OCI-M1 (cell line): ENCODE measurements at regions not wholly inside any gene's neighbourhood (a gene's known extent, or its start where the extent isn't known, plus 50 kb on each side); places are given as distances from the start of the nearest gene placed in this dataset.

Source experiments
- DNase-seq: peaks from one replicate; lab custom pipeline; 2025; lab: John Stamatoyannopoulos, UW

GRCh38 chr3:83092521-83093221, 1331.2 kb upstream of the GBE1 start:
- DNase-seq: peak; percentile 2

GRCh38 chr3:83076041-83076440, 1314.6 kb upstream of the GBE1 start:
- DNase-seq: no peak

GRCh38 chr3:83074485-83074884, 1313.0 kb upstream of the GBE1 start:
- DNase-seq: no peak

- no peak for DNase-seq
These were observed 1304.5 kb upstream of the GBE1 start for GRCh38 chr3:83065851-83066460.

GRCh38 chr3:83063446-83063845, 1302.0 kb upstream of the GBE1 start:
- no peak for DNase-seq

GRCh38 chr3:83048556-83048955, 1287.1 kb upstream of the GBE1 start:
- no peak for DNase-seq

GRCh38 chr3:83039422-83039821, 1278.0 kb upstream of the GBE1 start:
- DNase-seq: no peak

GRCh38 chr3:83035704-83036010, 1274.2 kb upstream of the GBE1 start:
- DNase-seq: no peak

GRCh38 chr3:83034806-83035703, 1273.6 kb upstream of the GBE1 start:
- DNase-seq: no peak

GRCh38 chr3:83033133-83033532, 1271.7 kb upstream of the GBE1 start:
- DNase-seq: no peak

GRCh38 chr3:83023086-83023485, 1261.6 kb upstream of the GBE1 start:
- no peak for DNase-seq

GRCh38 chr3:83011481-83011880, 1250.0 kb upstream of the GBE1 start:
- DNase-seq: no peak

GRCh38 chr3:83003917-83004316, 1242.5 kb upstream of the GBE1 start:
- peak; percentile 3 for DNase-seq

- DNase-seq: no peak
These were observed 1241.5 kb upstream of the GBE1 start for GRCh38 chr3:83002869-83003445.

- no peak for DNase-seq
These were observed 1238.3 kb upstream of the GBE1 start for GRCh38 chr3:82999777-83000176.

GRCh38 chr3:82978368-82978767, 1216.9 kb upstream of the GBE1 start:
- no peak for DNase-seq

GRCh38 chr3:82977871-82978270, 1216.4 kb upstream of the GBE1 start:
- no peak for DNase-seq

GRCh38 chr3:82973791-82974190, 1212.3 kb upstream of the GBE1 start:
- no peak for DNase-seq

- no peak for DNase-seq
These were observed 1198.9 kb upstream of the GBE1 start for GRCh38 chr3:82960379-82960778.

GRCh38 chr3:82957696-82958095, 1196.3 kb upstream of the GBE1 start:
- DNase-seq: no peak

GRCh38 chr3:82957079-82957478, 1195.6 kb upstream of the GBE1 start:
- no peak for DNase-seq

GRCh38 chr3:82954486-82954885, 1193.0 kb upstream of the GBE1 start:
- DNase-seq: no peak

GRCh38 chr3:82942041-82942440, 1180.6 kb upstream of the GBE1 start:
- DNase-seq: peak; percentile 6
